HCT116 (cell line): ENCODE measurements at regions not wholly inside any gene's neighbourhood (a gene's known extent, or its start where the extent isn't known, plus 50 kb on each side); places are given as distances from the start of the nearest gene placed in this dataset.

ENCODE experiments used
- ATAC-seq: fragments of 200-7000 bp; cut with Tn5 transposase; 2 replicates; pipeline ENCODE4 v1.9.1; 2020; ENCODE audit warnings: mild to moderate bottlenecking, moderate library complexity
- BruUV-seq: library from RNA; stranded (reverse); fragments of 400-500 nt; replicated peaks from 2 replicates; lab custom pipeline; 2021; lab: Mats Ljungman, UMichigan
- CTCF ChIA-PET: fragments of 300-600 bp; sonication (Branson Sonifier 250); formaldehyde crosslinking; loops from one replicate; lab custom pipeline; 2021; ENCODE audit warnings: antibody characterized with exemption; lab: Charles Lee
- POLR2A ChIA-PET: fragments of 300-600, 350-600 bp; sonication (Branson Sonifier 250); formaldehyde crosslinking; loops from one replicate; lab custom pipeline; 2021; ENCODE audit warnings: antibody characterized with exemption; lab: Charles Lee
- RAD21 ChIA-PET, 2 experiments: fragments of 300-600 bp; sonication (Branson Sonifier 250); formaldehyde crosslinking; loops; one replicate each; lab custom pipeline; 2023; ENCODE audit warnings: low total read pairs in 2 of 2; ENCODE audit not compliant: uncharacterized antibody in 2 of 2, unreplicated experiment in 2 of 2, low non-redundant PET in 1 of 2; lab: Charles Lee
- DNase-seq: peaks from one replicate; pipeline ENCODE4 v3.0.0-alpha.2; 2010; ENCODE audit warnings: low read depth, low spot score
- H2AFZ ChIP-seq: fragments of 200-600 bp; shearing (Covaris generic), sonication (generic); 2 replicates; pipeline ENCODE4 v1.6.1; 2017; ENCODE audit warnings: low read depth, mixed run types, mixed read lengths, antibody characterized with exemption, low read length; ENCODE audit not compliant: poor library complexity, severe bottlenecking
- H3K27ac ChIP-seq: 2 replicates; pipeline ENCODE4 v1.5.1; 2012; ENCODE audit warnings: low read depth, low read length
- H3K27me3 ChIP-seq: fragments of 200-600 bp; sonication (generic); 2 replicates; pipeline ENCODE4 v1.6.1; 2016; ENCODE audit warnings: mixed run types, low read length, mixed read lengths; ENCODE audit not compliant: insufficient read depth
- H3K36me3 ChIP-seq, 2 experiments: fragments of 200-500 bp in 1 of 2; fragments of 200-600 bp in 1 of 2; sonication (Bioruptor generic) in 1 of 2; sonication (generic) in 1 of 2; 2 replicates each; pipeline versions ENCODE4 v1.5.1 to v1.6.1; 2014 to 2016; ENCODE audit warnings: low read length in 2 of 2, inconsistent platforms in 1 of 2, mixed read lengths in 1 of 2, mixed run types in 1 of 2; ENCODE audit not compliant: insufficient read depth in 2 of 2, control insufficient read depth in 1 of 2
- H3K4me1 ChIP-seq, 2 experiments: fragments of 200-600 bp in 1 of 2; sonication (generic) in 1 of 2; 2 replicates each; pipeline versions ENCODE4 v1.5.1 to v1.6.1; 2012 to 2017; ENCODE audit warnings: low read length in 2 of 2, inconsistent platforms in 1 of 2, mild to moderate bottlenecking in 1 of 2, mixed read lengths in 1 of 2, mixed run types in 1 of 2, moderate library complexity in 1 of 2; ENCODE audit not compliant: insufficient read depth in 2 of 2, control insufficient read depth in 1 of 2
- H3K4me2 ChIP-seq: fragments of 200-600 bp; sonication (generic); 2 replicates; pipeline ENCODE4 v1.6.1; 2017; ENCODE audit warnings: mixed run types, low read length, mixed read lengths
- H3K4me3 ChIP-seq, 2 experiments: fragments of 200-600 bp in 1 of 2; sonication (generic) in 1 of 2; replicated peaks in 1 of 2; 2 replicates each; pipeline ENCODE4 v1.5.1; 2011 to 2016; ENCODE audit warnings: low read length in 2 of 2, control low read depth in 1 of 2, low read depth in 1 of 2, mild to moderate bottlenecking in 1 of 2, mixed read lengths in 1 of 2, mixed run types in 1 of 2
- H3K79me2 ChIP-seq: fragments of 200-600 bp; sonication (generic); 2 replicates; pipeline ENCODE4 v1.6.1; 2017; ENCODE audit warnings: mild to moderate bottlenecking, mixed run types, low read length, moderate library complexity, mixed read lengths; ENCODE audit not compliant: insufficient read depth
- H3K9ac ChIP-seq: fragments of 200-600 bp; sonication (generic); 2 replicates; pipeline ENCODE4 v1.6.1; 2016; ENCODE audit warnings: low read length, mixed read lengths
- H3K9me2 ChIP-seq: fragments of 200-600 bp; sonication (generic), shearing (Covaris generic); 2 replicates; pipeline ENCODE4 v1.6.1; 2017; ENCODE audit warnings: mixed run types, mild to moderate bottlenecking, moderate library complexity; ENCODE audit not compliant: insufficient read depth
- H3K9me3 ChIP-seq, 2 experiments: fragments of 200-500 bp in 1 of 2; fragments of 200-600 bp in 1 of 2; sonication (Bioruptor generic) in 1 of 2; sonication (generic) in 1 of 2; 2 replicates each; pipeline ENCODE4 v1.6.1; 2014 to 2017; ENCODE audit warnings: low read length in 2 of 2, mixed read lengths in 2 of 2, inconsistent platforms in 1 of 2, low read depth in 1 of 2, mild to moderate bottlenecking in 1 of 2, mixed run types in 1 of 2, moderate library complexity in 1 of 2; ENCODE audit not compliant: control insufficient read depth in 1 of 2, insufficient read depth in 1 of 2
- H4K20me1 ChIP-seq: fragments of 200-600 bp; sonication (generic), shearing (Covaris generic); 2 replicates; pipeline ENCODE4 v1.6.1; 2017; ENCODE audit warnings: mixed run types, mild to moderate bottlenecking, moderate library complexity; ENCODE audit not compliant: insufficient read depth
- CBX3 ChIP-seq: IDR thresholded peaks from 2 replicates; pipeline ENCODE4 v1.6.1; 2012; ENCODE audit warnings: low read depth
- EGR1 ChIP-seq: IDR thresholded peaks from 2 replicates; pipeline ENCODE4 v1.6.1; 2012; ENCODE audit warnings: low read depth
- ELF1 ChIP-seq: IDR thresholded peaks from 2 replicates; pipeline ENCODE4 v1.6.1; 2012; ENCODE audit warnings: low read depth, borderline replicate concordance
- EZH2 ChIP-seq: fragments of 200-600 bp; sonication (generic); IDR thresholded peaks from 2 replicates; pipeline ENCODE4 v1.6.1; 2017; ENCODE audit warnings: antibody characterized with exemption, mixed run types
- EZH2phosphoT487 ChIP-seq: fragments of 200-600 bp; IDR thresholded peaks from 2 replicates; pipeline ENCODE4 v1.6.1; 2018; ENCODE audit warnings: antibody characterized with exemption, borderline replicate concordance
- FOSL1 ChIP-seq: IDR thresholded peaks from 2 replicates; pipeline ENCODE4 v1.6.1; 2012; ENCODE audit warnings: low read depth
- JUND ChIP-seq: IDR thresholded peaks from 2 replicates; pipeline ENCODE4 v1.6.1; 2012
- POLR2AphosphoS5 ChIP-seq: IDR thresholded peaks from 2 replicates; pipeline ENCODE4 v1.6.1; 2011; ENCODE audit warnings: mild to moderate bottlenecking, low read depth, low read length, moderate library complexity
- SIN3A ChIP-seq: IDR thresholded peaks from 2 replicates; pipeline ENCODE4 v1.6.1; 2012; ENCODE audit warnings: low read depth
- SP1 ChIP-seq: IDR thresholded peaks from 2 replicates; pipeline ENCODE4 v1.6.1; 2012; ENCODE audit warnings: low read depth
- SRF ChIP-seq: IDR thresholded peaks from 2 replicates; pipeline ENCODE4 v1.6.1; 2012; ENCODE audit warnings: low read depth
- TCF7L2 ChIP-seq: IDR thresholded peaks from 2 replicates; pipeline ENCODE4 v1.7.0; 2011; ENCODE audit warnings: borderline replicate concordance, inconsistent platforms; ENCODE audit not compliant: insufficient read depth, insufficient read length; ENCODE audit errors: extremely low read depth
- YY1 ChIP-seq: IDR thresholded peaks from 2 replicates; pipeline ENCODE4 v1.6.1; 2011; ENCODE audit warnings: low read length, low read depth, moderate library complexity, mild to moderate bottlenecking; ENCODE audit not compliant: insufficient replicate concordance; ENCODE audit errors: extremely low read depth
- ZNF274 ChIP-seq: fragments of 200-500 bp; sonication (Bioruptor generic); IDR thresholded peaks from 2 replicates; pipeline ENCODE4 v1.6.1; 2014; ENCODE audit warnings: mild to moderate bottlenecking, low read depth, low read length, inconsistent platforms
- intact Hi-C: fragments of 100-400 bp; cut with micrococcal nuclease; formaldehyde crosslinking; loops from 2 replicates; pipeline ENCODE4 v1.10.0; 2022
- TF ChIP-seq, protein P1 (sequence below): IDR thresholded peaks from 2 replicates; pipeline ENCODE4 v1.6.1; 2012; ENCODE audit warnings: low read depth
- TF ChIP-seq, protein P2 (sequence below): IDR thresholded peaks from 2 replicates; pipeline ENCODE4 v1.6.1; 2012
- TF ChIP-seq, protein P3 (sequence below): IDR thresholded peaks from 2 replicates; pipeline ENCODE4 v1.6.1; 2011; ENCODE audit warnings: mild to moderate bottlenecking, low read length, moderate library complexity; ENCODE audit not compliant: insufficient replicate concordance; ENCODE audit errors: extremely low read depth

DNA sequence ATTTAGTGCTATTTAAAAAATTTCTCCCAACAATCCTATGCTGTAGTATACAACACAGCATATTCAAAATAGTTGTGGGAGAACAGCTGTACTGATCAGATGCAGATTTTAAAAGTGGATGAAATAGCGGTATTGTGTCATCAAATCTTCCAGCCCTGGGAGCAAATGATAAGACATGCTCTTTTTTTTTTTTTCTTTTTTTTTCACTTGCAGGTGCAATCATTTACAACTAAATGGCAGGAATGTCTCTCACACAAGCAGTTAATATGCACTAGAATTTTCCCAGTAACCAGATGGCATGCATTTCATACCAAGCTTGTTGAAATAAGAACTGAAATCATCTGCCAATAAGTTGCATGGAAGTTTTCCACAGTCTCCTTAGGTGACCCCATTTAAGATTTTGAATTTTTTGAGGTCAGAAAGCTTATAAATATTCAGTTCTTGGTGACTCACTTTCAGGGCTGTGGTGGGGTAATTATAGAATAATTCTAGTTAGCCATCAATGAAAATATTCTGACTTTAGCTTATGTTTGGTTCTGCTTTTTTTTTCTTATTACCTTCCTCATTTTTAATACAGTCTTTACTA lies 623.9 kb upstream of the NR5A2 start:
- intact Hi-C loops, result no loop called here
- Histone ChIP-seq H3K27me3 (no peaks in the 10 kb centered on the region), H4K20me1 (no peaks in the 10 kb centered on the region), H3K9me3 (no peaks in the 10 kb centered on the region), H3K27ac (no peak overlapping the region), H3K36me3 (no peaks in the 10 kb centered on the region), H3K4me2 (no peak overlapping the region), H3K9ac (no peak overlapping the region), H3K9me2 (no peaks in the 10 kb centered on the region), H3K4me1 (no peaks in the 10 kb centered on the region), H2AFZ (no peak overlapping the region), H3K4me3 (no peak overlapping the region), H3K79me2 (no peaks in the 10 kb centered on the region)
- ATAC-seq (no peak), DNase-seq (no peak)
- ChIA-PET CTCF (no interaction called here), POLR2A (no interaction called here), RAD21 (no interaction called here)
- BruUV-seq, result no TSS peak
- no peak for TF ChIP-seq SP1
- TF ChIP-seq FOSL1, result no peak
- TF ChIP-seq ELF1, result no peak
- no peak for TF ChIP-seq POLR2AphosphoS5
- TF ChIP-seq, protein P1, sequence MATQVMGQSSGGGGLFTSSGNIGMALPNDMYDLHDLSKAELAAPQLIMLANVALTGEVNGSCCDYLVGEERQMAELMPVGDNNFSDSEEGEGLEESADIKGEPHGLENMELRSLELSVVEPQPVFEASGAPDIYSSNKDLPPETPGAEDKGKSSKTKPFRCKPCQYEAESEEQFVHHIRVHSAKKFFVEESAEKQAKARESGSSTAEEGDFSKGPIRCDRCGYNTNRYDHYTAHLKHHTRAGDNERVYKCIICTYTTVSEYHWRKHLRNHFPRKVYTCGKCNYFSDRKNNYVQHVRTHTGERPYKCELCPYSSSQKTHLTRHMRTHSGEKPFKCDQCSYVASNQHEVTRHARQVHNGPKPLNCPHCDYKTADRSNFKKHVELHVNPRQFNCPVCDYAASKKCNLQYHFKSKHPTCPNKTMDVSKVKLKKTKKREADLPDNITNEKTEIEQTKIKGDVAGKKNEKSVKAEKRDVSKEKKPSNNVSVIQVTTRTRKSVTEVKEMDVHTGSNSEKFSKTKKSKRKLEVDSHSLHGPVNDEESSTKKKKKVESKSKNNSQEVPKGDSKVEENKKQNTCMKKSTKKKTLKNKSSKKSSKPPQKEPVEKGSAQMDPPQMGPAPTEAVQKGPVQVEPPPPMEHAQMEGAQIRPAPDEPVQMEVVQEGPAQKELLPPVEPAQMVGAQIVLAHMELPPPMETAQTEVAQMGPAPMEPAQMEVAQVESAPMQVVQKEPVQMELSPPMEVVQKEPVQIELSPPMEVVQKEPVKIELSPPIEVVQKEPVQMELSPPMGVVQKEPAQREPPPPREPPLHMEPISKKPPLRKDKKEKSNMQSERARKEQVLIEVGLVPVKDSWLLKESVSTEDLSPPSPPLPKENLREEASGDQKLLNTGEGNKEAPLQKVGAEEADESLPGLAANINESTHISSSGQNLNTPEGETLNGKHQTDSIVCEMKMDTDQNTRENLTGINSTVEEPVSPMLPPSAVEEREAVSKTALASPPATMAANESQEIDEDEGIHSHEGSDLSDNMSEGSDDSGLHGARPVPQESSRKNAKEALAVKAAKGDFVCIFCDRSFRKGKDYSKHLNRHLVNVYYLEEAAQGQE, result no peak
- no peak for TF ChIP-seq YY1
- no peak for TF ChIP-seq CBX3
- TF ChIP-seq, protein P2, sequence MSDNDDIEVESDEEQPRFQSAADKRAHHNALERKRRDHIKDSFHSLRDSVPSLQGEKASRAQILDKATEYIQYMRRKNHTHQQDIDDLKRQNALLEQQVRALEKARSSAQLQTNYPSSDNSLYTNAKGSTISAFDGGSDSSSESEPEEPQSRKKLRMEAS, result no peak
- TF ChIP-seq SRF, result no peak
- TF ChIP-seq, protein P3, sequence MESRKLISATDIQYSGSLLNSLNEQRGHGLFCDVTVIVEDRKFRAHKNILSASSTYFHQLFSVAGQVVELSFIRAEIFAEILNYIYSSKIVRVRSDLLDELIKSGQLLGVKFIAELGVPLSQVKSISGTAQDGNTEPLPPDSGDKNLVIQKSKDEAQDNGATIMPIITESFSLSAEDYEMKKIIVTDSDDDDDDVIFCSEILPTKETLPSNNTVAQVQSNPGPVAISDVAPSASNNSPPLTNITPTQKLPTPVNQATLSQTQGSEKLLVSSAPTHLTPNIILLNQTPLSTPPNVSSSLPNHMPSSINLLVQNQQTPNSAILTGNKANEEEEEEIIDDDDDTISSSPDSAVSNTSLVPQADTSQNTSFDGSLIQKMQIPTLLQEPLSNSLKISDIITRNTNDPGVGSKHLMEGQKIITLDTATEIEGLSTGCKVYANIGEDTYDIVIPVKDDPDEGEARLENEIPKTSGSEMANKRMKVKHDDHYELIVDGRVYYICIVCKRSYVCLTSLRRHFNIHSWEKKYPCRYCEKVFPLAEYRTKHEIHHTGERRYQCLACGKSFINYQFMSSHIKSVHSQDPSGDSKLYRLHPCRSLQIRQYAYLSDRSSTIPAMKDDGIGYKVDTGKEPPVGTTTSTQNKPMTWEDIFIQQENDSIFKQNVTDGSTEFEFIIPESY, result no peak
- TF ChIP-seq EZH2phosphoT487, result no peak
- TF ChIP-seq JUND, result no peak
- TF ChIP-seq TCF7L2, result no peak
- no peak for TF ChIP-seq EGR1
- TF ChIP-seq ZNF274, result no peak
- no peak for TF ChIP-seq EZH2
- TF ChIP-seq SIN3A, result no peak
